GM12864 (cell line): ENCODE measurements at regions not wholly inside any gene's neighbourhood (a gene's known extent, or its start where the extent isn't known, plus 50 kb on each side); places are given as distances from the start of the nearest gene placed in this dataset.

Source experiments
- DNase-seq: peaks from one replicate; pipeline ENCODE4 v3.0.0-alpha.2; 2011; ENCODE audit warnings: low read depth
- H3K4me3 ChIP-seq: 2 replicates; pipeline ENCODE4 v1.5.1; 2011; ENCODE audit warnings: mild to moderate bottlenecking, low read depth, low read length, control low read depth
- TF ChIP-seq, protein P1 (sequence below): IDR thresholded peaks from 2 replicates; pipeline ENCODE4 v1.5.1; 2011; ENCODE audit warnings: low read depth, mild to moderate bottlenecking, moderate library complexity, low read length, control low read depth, inconsistent platforms; ENCODE audit errors: missing control alignments

DNA sequence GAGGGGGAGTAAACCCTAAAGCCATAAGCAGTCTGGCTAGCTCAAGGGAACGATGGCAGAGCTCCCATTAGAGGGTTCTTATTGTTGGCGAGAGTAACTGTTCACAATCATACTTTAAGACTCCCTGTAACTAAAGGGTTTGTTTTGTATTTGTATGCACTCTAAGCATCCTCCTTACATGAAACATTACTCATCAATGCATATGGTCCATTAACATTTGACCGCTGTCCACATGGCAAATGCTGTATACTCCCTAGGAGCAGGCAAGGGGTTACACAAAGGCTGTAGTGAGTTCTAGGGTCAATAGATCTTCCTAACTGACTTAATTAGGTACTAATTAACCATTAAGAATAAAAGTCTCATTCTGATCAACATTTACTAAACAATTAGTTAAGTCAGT lies 95.3 kb upstream of the MRPS30 start:
- no peak overlapping the region for H3K4me3 ChIP-seq
- no peak for DNase-seq
- TF ChIP-seq, protein P1, sequence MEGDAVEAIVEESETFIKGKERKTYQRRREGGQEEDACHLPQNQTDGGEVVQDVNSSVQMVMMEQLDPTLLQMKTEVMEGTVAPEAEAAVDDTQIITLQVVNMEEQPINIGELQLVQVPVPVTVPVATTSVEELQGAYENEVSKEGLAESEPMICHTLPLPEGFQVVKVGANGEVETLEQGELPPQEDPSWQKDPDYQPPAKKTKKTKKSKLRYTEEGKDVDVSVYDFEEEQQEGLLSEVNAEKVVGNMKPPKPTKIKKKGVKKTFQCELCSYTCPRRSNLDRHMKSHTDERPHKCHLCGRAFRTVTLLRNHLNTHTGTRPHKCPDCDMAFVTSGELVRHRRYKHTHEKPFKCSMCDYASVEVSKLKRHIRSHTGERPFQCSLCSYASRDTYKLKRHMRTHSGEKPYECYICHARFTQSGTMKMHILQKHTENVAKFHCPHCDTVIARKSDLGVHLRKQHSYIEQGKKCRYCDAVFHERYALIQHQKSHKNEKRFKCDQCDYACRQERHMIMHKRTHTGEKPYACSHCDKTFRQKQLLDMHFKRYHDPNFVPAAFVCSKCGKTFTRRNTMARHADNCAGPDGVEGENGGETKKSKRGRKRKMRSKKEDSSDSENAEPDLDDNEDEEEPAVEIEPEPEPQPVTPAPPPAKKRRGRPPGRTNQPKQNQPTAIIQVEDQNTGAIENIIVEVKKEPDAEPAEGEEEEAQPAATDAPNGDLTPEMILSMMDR: no peak

DNA sequence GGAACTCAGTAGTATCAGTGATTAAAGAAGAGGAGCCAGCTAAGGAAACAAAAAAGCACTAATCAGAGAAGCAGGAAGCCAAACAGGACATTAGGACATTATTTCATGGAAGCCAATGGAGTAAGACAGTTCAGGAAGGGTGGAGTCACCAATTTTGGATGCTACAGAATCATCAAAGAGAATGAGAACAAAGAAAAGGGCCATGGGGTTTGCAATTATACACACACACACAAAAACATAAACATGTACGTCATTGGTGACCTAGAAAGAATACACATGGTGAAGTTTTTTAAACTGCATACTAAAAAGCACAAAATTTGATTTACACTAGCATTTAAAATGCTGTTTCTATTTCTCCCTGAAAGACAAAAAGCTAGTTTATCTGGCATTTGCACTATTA lies 96.8 kb upstream of the MRPS30 start:
- TF ChIP-seq, protein P1: no peak
- no peak for DNase-seq
- no peak overlapping the region for H3K4me3 ChIP-seq

DNA sequence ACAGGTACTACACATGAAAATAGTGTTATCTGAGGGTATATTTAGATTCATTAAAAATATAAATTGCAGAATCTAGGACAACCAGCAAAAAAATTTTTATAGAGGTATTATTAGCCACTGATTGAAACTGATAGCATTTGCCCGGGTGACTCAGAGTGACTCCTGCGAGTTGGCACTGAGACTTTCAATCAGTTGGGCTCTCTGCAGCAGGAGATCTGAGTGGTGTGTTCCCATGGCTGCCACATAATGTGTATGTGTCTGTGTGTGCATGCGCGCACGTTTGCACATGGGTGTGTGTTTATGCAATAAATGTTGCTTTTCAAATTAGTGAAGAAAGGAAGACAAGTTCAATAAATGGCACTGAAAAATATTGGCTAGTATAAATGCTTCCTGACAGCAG lies 100.1 kb upstream of the MRPS30 start:
- no peak for DNase-seq
- H3K4me3 ChIP-seq: no peak overlapping the region
- TF ChIP-seq, protein P1: no peak

DNA sequence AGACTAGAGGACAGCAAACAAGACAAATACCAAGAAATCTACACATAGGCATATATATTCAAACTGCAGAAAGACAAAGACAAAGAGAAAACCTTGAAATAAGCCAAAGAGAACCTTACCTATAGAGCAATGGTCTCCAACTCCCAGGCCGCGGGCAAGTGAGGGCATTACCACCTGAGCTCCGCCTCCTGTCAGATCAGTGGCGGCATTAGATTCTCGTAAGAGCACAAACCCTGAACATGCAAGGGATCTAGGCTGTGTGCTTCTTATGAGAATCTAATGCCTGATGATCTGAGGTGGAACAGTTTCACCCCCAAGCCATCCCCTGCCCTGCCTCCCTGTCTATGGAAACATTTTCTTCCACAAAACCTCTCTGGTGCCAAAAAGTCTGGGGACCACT lies 101.0 kb upstream of the MRPS30 start:
- no peak for DNase-seq
- TF ChIP-seq, protein P1: no peak
- no peak overlapping the region for H3K4me3 ChIP-seq

DNA sequence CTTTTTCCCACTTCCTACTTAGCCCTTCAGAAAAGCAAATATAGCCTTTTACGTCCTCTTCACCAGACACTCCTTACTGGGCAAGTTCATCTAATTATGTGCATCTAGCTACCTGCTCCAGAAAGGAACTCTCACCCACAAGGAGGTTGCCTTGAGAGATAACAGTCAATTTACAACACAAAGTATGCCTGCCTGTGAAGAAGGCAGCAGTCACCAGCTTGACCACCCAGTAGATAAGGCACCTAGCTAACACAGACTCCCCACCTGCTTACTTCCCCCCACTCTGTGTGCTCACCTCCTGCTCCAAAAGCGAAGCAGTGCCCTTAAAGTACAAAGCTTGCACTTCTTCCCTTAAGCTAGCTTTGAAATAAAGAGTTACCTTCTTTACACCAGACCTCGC lies 111.7 kb upstream of the MRPS30 start:
- TF ChIP-seq, protein P1: no peak
- H3K4me3 ChIP-seq: no peak overlapping the region
- DNase-seq: no peak

DNA sequence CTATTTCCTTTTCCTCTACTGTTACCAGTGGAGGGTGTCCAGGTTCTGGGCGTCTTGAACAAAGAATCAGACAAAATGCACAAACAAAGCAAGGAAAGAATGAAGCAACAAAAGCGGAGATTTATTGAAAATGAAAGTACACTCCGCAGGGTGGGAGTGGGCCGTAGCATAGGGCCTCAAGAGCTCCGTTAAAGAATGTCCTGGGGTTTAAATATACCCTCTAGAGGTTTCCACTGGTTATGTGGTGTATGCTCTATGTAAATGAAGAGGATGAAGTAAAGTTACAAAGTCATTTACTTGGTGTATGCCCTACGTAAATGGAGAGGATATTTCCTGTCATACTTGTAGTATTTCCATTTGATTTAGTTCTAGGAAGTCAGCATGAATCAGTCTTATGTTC lies 113.5 kb upstream of the MRPS30 start:
- TF ChIP-seq, protein P1: no peak
- H3K4me3 ChIP-seq: no peak overlapping the region

DNA sequence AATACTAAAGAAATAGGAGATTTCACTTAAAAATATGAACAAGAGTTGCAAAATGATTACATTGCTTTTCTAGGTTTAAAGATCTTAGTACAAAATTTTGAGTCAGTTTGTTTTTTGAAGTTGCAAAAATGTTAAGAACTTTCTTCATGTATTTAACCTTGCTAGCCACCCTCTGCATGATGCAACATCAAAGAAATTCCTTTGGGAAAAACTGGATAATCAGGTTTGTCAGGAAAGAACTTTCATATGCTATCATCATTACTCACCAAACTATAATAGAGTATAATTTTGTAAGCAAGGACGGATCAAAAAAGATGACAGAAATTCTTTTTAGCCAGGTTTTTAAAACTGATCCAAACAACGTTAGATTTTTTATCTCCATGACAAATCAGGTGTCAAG lies 116.9 kb upstream of the MRPS30 start:
- TF ChIP-seq, protein P1: no peak
- H3K4me3 ChIP-seq: no peak overlapping the region
- no peak for DNase-seq

More for the DNA sequence above, 113.5 kb upstream of the MRPS30 start:
- DNase-seq: no peak
